ENCODE measurements at regions not wholly inside any gene's neighbourhood (a gene's known extent, or its start where the extent isn't known, plus 50 kb on each side); places are given as distances from the start of the nearest gene placed in this dataset.

DNA sequence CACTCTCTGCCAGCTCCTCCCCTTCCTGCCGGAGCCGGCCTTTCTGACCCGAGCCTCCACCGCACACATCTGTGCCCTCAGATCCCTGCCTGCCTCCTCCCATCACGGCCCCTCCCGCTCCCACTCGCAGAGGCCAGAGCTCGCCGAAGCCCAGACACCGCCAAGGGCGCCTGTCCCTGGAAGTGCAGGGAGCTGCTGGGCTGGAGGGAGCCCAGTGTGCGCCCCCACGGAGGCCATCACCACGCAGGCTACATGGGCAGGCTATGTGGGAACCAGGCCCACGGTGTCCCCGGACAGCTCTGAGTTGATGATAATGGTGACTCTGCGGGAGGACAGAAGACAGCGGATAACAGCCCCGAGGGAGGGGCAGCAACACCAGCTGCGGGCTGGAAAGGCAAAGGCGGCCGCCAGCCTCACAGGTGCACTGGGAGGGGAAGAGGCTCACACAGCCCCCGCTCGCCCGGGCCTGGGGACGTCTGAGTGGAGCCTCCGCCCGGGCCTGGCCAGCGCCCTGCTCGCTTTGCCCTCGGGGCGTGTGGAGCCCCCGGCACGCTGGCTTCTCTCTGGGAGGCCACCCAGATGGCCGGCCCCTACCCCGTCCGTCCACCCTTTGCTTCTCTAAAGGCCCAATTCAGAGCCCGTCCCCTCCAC lies 154.9 kb downstream of the DLL1 start:
- Mint-ChIP-seq H3K4me1 (ENCODE audit: low read depth) (peaks cover 17% of the 10 kb centered on the region), H3K27me3 (peaks cover 4% of the 10 kb centered on the region)
- DNase-seq (ENCODE audit: low spot score, unreplicated experiment) = no peak

DNA sequence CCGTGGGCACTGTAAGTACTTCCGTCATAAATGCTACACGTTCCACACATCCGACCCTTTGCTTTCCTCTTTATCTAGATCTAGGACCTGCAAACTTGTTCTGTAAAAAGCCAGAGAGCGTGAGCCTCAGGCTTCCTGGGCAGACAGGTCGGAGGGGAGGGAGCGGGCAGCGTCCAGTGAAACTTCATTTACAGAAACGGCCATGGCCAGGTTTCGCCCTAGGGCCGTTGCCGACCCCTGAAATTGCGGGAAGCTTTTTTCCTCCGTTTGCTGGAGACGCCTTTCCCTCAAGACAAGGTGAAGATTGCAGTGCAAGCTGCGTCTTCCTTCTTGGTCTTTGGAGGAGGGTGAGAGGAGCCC lies 155.4 kb downstream of the DLL1 start:
- peaks cover 17% of the 10 kb centered on the region for H3K4me1 Mint-ChIP-seq (ENCODE audit: low read depth)
- peaks cover 5% of the 10 kb centered on the region for H3K27me3 Mint-ChIP-seq
- TF ChIP-seq, protein P1, sequence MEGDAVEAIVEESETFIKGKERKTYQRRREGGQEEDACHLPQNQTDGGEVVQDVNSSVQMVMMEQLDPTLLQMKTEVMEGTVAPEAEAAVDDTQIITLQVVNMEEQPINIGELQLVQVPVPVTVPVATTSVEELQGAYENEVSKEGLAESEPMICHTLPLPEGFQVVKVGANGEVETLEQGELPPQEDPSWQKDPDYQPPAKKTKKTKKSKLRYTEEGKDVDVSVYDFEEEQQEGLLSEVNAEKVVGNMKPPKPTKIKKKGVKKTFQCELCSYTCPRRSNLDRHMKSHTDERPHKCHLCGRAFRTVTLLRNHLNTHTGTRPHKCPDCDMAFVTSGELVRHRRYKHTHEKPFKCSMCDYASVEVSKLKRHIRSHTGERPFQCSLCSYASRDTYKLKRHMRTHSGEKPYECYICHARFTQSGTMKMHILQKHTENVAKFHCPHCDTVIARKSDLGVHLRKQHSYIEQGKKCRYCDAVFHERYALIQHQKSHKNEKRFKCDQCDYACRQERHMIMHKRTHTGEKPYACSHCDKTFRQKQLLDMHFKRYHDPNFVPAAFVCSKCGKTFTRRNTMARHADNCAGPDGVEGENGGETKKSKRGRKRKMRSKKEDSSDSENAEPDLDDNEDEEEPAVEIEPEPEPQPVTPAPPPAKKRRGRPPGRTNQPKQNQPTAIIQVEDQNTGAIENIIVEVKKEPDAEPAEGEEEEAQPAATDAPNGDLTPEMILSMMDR (IDR thresholded peaks at IDR 0.05; ENCODE audit: unreplicated experiment) = no peak
- peaks cover 1% of the 10 kb centered on the region for H3K36me3 Mint-ChIP-seq (ENCODE audit: insufficient read depth)
- DNase-seq (ENCODE audit: low spot score, unreplicated experiment) = no peak
- H3K9me3 Mint-ChIP-seq (ENCODE audit: low read depth) = peaks cover 8% of the 10 kb centered on the region
- H3K4me3 Mint-ChIP-seq (ENCODE audit: low read depth) = no peak overlapping the region
- peak overlapping the region; percentile 71 for H3K27ac Mint-ChIP-seq

More for the DNA sequence above, 154.9 kb downstream of the DLL1 start:
- Mint-ChIP-seq H3K27ac (no peak overlapping the region), H3K36me3 (ENCODE audit: insufficient read depth) (peaks cover 1% of the 10 kb centered on the region), H3K4me3 (ENCODE audit: low read depth) (no peak overlapping the region), H3K9me3 (ENCODE audit: low read depth) (peaks cover 8% of the 10 kb centered on the region)
- TF ChIP-seq, protein P1 (IDR thresholded peaks at IDR 0.05; ENCODE audit: unreplicated experiment) = no peak

DNA sequence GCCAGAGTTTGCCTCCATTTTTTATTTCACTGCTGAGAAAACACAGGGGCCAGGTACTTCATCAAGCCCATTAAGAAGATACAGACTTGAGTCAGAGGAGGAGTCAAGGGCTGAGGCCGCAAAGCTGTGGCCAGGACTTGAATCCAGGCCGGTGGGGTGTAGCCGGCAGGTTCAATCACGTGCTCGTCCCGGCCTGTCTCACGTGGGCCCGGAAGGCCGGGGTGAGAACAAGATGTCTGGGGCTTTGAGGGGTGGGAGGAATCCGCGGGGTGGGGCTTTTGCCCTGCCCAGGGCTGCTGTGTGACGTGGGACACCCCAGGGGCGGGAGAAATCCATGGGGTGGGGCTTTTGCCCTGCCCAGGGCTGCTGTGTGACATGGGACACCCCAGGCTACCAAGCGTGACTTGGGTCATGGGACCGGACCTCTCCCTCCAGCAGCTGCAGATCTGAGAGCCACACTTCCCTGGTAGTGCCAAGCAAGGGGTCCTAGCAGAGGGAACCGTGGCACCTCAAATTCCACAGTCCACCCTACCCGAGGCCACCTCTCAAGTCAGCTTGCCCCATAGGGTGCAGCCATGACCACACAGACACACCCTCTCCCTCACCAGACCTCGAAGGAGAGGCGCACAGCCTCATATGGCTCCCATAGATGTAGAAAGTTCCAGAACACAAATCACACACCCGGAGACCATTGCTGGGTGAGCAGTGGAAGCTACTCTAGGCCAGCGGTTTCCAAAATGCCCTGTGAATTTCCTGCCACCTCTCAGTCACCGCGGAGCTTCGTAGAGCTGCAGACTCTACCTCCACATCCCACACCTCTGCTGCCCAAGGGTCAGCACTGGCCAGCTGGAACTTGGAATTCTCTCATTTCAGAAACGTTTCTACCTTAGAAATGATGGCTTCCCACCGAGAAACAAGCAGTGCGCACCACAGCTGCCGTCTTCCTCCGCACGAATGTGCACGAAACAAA lies 156.1 kb downstream of the DLL1 start:
- TF ChIP-seq, protein P1 (IDR thresholded peaks at IDR 0.05; ENCODE audit: unreplicated experiment) = no peak
- peaks cover 5% of the 10 kb centered on the region for H3K27me3 Mint-ChIP-seq
- H3K4me1 Mint-ChIP-seq (ENCODE audit: low read depth) = peaks cover 17% of the 10 kb centered on the region
- peaks cover 8% of the 10 kb centered on the region for H3K9me3 Mint-ChIP-seq (ENCODE audit: low read depth)
- DNase-seq (ENCODE audit: low spot score, unreplicated experiment) = no peak
- peak overlapping the region; percentile 99 for H3K27ac Mint-ChIP-seq
- peaks cover 1% of the 10 kb centered on the region for H3K36me3 Mint-ChIP-seq (ENCODE audit: insufficient read depth)
- peak overlapping the region; percentile 7 for H3K4me3 Mint-ChIP-seq (ENCODE audit: low read depth)

DNA sequence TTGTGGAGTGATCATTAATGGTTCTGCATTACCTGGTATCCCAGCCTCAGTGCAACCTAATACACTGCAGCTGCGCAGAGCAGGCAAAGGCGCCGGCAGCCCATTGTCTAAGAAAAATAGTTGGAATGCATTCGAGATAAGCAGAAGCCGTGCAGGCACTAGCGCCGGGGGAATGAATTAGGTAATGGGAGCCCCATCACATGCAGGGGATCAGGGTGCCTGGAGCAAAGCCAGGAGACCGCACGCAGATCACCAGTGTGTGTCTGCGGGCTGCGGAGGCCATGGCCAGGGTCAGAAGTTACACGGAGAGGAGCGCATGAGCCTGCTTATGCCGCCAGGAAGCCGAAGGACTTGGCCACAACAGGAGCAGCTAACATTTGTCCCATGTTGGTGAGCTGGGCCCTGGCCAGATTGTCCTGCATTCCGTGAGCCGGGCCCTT lies 156.8 kb downstream of the DLL1 start:
- Mint-ChIP-seq H3K9me3 (ENCODE audit: low read depth) (peaks cover 7% of the 10 kb centered on the region), H3K27ac (peak overlapping the region; percentile 99), H3K4me1 (ENCODE audit: low read depth) (peaks cover 17% of the 10 kb centered on the region), H3K4me3 (ENCODE audit: low read depth) (peak overlapping the region; percentile 24), H3K27me3 (peaks cover 5% of the 10 kb centered on the region), H3K36me3 (ENCODE audit: insufficient read depth) (peaks cover 1% of the 10 kb centered on the region)
- DNase-seq (ENCODE audit: low spot score, unreplicated experiment) = peak; percentile 50
- TF ChIP-seq, protein P1 (IDR thresholded peaks at IDR 0.05; ENCODE audit: unreplicated experiment) = no peak

DNA sequence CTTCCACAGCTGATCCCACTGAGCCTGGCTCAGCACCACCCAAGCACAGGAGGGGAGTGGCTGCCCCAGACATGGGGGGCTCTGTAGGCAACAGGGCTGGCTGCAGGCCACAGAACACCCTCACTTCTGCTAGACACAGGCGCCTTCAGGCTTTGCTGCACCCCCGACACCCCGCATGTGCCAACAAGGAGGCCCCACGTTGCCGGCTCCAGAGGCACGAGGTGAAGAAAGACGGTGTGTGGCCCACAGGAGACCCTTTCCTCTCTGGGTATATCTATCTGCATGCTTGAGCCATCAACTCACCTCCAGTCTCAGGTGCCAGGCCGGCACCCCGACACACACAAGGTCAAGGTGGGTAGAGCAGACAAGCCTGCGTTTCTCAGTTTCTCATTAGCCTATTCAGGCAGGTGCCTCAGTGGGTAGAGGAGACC lies 158.3 kb downstream of the DLL1 start:
- H3K9me3 Mint-ChIP-seq (ENCODE audit: low read depth) = no peaks in the 10 kb centered on the region
- H3K4me3 Mint-ChIP-seq (ENCODE audit: low read depth) = no peak overlapping the region
- peaks cover 1% of the 10 kb centered on the region for H3K36me3 Mint-ChIP-seq (ENCODE audit: insufficient read depth)
- peaks cover 17% of the 10 kb centered on the region for H3K4me1 Mint-ChIP-seq (ENCODE audit: low read depth)
- no peak for DNase-seq (ENCODE audit: low spot score, unreplicated experiment)
- H3K27ac Mint-ChIP-seq = no peak overlapping the region
- H3K27me3 Mint-ChIP-seq = peaks cover 5% of the 10 kb centered on the region
- TF ChIP-seq, protein P1 (IDR thresholded peaks at IDR 0.05; ENCODE audit: unreplicated experiment) = no peak
